HG02981 (cell line): ENCODE measurements at regions not wholly inside any gene's neighbourhood (a gene's known extent, or its start where the extent isn't known, plus 50 kb on each side); places are given as distances from the start of the nearest gene placed in this dataset.
"Not testable (repeated sequence)": the region's sequence is repeated elsewhere in the genome, so short reads cannot be mapped to it uniquely, and the experiment has no call there.

Experiments
- ATAC-seq: cut with Tn5 transposase; IDR thresholded peaks from one replicate; pipeline ENCODE4 v1.9.1; 2021; ENCODE audit warnings: mild to moderate bottlenecking, moderate library complexity; ENCODE audit not compliant: unreplicated experiment

DNA sequence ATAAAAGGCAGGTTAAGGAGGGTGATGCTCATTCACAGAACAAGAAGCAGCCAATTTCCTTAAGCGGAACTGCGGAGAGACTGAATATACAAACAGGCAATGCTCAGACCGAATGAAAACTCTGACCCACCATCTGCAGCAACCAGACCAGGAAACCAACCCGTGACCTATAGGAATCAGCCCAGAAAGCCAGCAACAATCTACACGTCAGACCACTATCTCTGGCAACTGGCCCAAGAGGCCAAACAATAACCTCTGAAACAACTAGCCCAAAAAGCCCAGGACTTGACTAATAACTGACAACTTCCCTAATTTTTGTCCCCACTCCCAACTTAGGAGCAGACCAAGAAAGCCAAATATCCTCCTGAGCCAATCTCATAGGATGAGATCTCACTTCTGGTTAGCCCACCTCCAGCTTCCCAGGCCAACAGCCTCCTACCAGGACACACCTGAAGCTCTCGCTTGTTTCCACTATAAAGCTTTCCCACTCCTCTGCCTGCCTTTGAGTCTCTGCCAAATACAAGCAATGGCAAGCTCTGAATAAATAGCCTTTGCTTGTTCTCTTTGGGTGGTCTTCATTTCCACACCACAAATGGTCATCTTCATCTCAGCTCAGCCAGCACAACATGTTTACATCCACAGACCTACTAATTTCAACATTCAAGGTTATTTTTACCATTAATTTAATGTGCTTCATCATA is 168.5 kb downstream of the HSD17B3 start:
- no peak for ATAC-seq

DNA sequence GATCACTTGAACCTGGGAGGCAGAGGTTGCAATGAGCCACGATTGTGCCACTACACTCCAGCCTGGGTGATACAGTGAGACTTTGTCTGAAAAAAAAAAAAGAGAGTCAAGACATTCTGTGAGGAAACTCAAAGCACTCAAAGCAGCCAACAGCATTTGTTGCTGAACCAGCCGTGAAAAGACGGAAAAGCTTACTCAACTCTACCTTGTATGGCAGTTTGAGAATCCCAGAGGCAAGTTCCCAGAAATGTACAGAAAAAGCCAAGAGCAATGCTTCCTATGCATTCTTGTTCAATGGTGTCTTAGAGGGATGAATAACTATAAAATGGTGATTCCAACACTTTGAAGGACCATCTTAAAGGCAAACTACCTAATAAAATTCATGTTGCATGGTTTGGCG is 170.2 kb downstream of the HSD17B3 start:
- no peak for ATAC-seq

- no peak for ATAC-seq
These were observed 171.0 kb downstream of the HSD17B3 start for GRCh38 chr9:96130970-96131369.

DNA sequence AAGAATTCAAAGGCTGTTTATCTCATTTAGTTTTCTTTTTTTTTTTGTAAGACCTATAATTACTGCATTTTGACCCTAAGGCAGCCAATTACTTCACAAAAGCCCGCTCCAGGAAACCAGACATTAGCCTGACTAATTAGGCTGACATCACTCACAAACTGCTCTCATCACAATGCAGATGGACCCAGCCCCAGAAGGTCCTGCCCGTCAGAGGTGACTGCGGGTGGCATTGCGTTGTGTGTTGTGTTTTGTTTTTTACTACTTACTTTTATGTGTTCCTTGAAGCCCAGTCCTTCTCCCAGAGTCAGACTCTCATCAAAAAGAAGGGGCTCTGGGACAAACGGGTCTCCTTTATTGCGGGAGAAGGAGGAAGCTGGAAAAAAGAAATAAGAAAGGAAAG is 172.2 kb downstream of the HSD17B3 start:
- no peak for ATAC-seq

DNA sequence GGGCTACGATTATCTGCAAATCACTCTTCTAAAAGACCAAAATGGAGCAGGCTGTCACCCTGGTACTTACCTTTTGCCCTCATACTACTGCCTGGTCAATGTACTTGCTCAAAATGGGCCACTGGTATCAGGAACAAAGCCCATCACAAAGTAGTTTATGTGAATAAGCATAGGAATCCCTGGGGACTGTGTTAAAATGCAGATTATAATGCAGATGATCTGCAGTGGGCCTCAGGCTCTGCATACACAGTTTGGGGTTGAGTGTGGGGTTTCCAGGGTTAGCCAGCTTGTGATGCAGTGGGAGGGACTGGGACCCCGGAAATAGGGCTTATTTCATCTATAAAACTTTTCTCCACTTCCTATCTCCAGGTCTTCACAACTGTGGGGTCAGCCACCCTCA is 173.1 kb downstream of the HSD17B3 start:
- ATAC-seq = no peak

DNA sequence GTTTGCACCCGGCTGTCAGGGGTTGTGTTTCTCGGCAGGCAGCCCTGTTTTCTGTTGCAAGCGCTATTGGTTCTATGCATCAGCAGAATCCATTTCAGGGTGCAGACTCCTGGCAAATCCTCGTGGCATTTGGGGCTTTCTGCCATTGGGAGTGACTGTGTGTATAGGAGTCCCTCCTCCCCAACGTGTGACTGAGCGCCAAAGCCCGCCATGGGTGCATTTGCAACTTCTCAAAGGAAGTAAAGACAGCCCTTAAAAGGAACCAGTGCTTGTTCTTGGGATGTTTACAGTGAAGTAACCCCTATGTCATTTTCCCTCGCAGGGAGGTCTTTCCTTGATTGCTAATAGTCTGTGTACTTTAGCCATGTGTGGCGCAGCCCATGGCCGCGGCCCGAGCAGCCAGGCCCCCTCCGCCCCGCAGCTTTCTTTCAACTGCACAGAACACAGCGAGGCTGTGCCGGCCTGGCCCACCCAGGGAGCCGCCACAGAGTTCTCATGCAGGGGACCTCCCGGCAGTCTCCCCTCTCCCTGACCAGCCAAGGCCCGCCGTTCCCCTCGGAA is 175.6 kb downstream of the HSD17B3 start:
- no peak for ATAC-seq

GRCh38 chr9:96125624-96126023 is 176.4 kb downstream of the HSD17B3 start:
- ATAC-seq = no peak

DNA sequence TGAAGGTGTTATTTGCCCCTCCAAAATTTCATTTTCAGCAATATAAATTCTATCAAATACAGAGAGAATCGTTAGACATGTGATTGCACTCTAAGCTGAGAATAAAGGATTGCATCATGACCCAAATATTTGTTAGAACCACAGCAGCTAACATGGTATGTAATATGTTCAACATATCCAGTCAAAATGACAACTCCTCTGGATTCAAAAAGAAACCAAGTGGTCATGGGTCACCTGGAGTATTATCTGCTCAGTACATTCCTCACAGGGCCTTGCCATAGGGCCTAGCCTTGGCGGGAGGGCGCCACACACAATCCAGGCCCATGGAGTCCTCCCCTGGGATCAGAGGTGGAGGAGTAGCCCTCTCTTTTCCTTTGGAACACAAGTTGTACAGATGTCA is 179.2 kb downstream of the HSD17B3 start:
- no peak for ATAC-seq

DNA sequence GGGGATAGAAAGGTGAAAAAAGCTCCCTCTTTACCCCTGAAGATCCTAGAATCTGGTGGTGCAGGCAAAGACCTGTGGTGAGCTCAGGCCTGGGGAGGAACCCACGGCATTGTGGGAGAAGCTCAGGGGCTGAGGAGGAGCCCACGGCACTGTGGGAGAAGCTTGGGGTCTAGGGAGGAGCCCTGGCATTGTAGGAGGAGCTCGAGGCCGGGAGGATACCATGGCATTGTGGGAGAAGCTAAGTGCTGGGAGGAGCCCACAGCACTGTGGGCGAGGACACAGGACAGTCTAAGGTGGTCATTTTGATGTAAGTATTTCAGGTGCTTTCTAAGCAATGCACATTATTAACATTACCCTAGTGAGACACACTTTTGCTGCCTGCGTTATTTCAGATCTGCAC is 179.7 kb downstream of the HSD17B3 start:
- no peak for ATAC-seq

- no peak for ATAC-seq
These were observed 180.8 kb downstream of the HSD17B3 start for GRCh38 chr9:96121136-96121535.

DNA sequence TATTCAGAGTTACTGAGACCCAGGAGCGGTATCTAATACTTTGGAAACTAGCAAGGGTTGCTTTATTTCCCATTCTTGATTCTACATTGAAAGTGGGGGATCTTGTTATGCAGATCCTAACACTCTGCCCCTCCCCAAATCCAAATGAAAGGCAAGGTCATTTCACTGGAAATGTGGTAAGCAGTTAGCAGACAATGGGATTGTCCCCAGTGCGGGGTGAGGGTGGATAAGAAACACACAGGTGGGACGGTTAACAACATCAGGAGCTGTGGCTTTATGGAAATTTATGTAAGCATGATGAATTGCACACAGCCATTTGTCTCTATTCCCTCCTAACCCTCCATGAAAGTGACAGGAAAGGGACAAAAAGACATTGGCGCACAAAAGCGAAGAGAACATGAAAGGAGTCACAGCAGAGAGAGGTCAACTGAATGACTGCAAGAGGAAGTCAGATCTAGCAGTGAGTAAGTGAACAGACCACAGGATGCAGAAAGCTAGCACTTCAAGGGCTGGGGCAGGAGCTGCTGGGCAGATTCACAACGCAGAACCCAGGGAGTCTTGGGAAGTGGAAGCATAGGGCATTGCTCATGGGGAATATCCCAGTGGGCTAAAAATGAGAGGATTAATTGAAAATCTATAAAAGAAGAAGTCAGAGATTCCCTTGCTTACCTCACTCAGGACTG is 184.4 kb downstream of the HSD17B3 start:
- ATAC-seq = no peak

GRCh38 chr9:96116275-96117064 is 185.5 kb downstream of the HSD17B3 start:
- no peak for ATAC-seq

GRCh38 chr9:96115836-96116235 is 186.1 kb downstream of the HSD17B3 start:
- no peak for ATAC-seq

DNA sequence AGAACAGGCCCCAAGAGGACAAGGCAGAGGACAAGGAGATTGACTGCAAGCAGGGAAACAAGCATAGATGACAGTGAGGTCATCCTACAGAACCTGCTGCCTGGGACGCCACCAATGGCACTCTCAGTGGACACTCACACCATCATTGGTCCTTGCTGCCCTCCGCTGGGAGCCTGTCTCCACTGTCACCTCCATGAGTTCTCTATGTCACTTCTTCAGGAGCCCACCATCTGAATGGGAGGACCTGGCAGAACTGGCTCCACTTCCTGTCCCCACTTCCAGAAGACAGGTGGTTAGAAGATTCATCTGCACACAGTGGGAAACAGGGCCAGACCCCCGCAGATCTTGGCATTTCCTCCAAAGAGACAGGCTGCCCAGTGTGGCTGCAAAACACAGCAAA is 188.9 kb downstream of the HSD17B3 start:
- no peak for ATAC-seq

DNA sequence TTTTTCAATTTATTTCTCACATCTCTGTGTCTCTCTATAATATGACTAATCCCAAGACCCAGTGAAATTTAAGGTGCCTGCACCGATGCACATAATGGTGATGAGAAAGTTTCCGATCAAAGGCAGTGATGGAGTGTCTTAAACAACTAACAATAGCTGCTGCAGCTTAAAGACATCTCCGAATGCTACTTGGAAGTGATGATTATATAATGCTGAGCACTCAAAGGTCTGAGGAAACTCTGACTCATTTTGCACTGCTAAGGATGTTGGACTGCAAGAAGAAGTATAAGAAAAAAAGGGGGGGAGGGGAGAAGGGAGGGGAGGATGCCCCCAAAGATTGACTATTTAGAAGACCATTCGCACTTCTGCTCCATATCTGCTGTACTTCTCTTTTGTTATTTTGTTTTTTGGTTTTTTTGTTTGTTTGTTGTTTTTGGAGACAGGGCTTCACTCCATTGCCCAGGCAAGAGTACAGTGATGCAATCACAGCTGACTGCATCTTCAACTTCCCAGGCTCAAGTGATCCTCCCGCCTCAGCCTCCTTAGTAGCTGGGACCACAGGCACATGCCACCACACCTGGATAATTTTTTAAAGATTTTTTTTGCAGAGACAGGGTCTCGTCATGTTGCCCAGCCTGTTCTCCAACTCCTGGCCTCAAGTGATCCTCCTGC is 192.2 kb downstream of the HSD17B3 start:
- ATAC-seq = no peak

DNA sequence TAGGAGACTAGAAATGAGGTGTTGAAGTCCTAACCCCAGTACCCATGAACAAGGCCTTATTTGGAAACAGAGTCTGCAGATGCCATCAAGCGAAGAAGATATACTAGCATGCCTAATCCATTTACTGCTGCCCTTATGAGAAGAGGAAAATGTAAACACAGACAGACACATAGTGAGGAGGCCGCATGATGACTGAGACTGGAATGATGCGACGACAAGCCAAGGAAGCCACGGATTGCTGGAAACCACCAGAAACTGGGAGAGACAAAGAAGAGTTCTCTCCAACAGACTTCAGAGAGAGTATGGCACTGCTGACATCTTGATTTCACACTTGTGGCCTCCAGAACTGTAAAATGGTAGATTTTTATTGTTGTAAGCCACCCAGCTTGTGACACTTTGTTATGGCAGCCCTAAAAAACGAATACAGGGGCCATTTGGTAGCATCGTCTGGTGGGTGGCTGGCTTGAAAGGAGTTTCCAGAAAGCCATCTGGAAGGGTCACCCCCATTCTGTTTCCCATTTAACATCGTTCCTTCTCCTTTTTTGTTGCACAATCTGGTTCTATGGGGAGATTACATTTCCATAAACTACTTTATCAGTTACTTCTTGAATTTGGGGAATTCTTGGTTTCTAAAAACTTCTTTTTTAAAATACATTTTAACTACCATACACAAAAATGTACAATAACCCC is 193.1 kb downstream of the HSD17B3 start:
- no peak for ATAC-seq

DNA sequence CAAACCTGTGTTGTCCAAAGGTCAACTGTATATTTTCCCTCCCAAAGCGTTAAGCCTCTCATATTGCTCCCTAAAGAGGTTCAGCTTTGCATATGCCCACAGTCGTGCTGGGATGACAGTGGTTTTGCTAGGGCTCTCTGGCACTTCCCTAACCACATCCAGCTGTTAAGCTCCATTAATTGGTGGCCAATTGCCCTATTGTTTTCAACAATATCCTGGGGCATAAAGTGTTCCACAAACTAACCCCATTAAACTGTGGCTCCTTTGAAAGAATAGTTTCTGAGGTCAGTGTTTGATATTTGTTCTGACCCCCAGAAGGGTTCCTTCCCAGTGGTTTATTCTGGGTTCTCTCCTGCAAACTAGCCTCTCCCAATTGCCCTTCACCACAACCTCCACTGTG is 194.5 kb downstream of the HSD17B3 start:
- ATAC-seq = no peak

- no peak for ATAC-seq
These were observed 201.3 kb downstream of the HSD17B3 start for GRCh38 chr9:96100385-96101300.

- not testable (repeated sequence) for ATAC-seq
These were observed 211.3 kb downstream of the HSD17B3 start for GRCh38 chr9:96090630-96091029.
